K562 (cell line): ENCODE measurements at regions not wholly inside any gene's neighbourhood (a gene's known extent, or its start where the extent isn't known, plus 50 kb on each side); places are given as distances from the start of the nearest gene placed in this dataset.

Experiments used
- ATAC-seq: fragments of 200-7000 bp; cut with Tn5 transposase; 3 replicates; pipeline ENCODE4 v1.9.1; 2020; ENCODE audit warnings: moderate library complexity
- BruUV-seq: library from RNA; stranded (reverse); fragments of 400-500 nt; replicated peaks from 2 replicates; lab custom pipeline; 2021; lab: Mats Ljungman, UMichigan
- CTCF ChIA-PET: fragments of 300-600 bp; formaldehyde crosslinking; extraction: SDS; loops from one replicate; lab custom pipeline; 2021; ENCODE audit warnings: low intra/inter-chr PET ratio; lab: Yijun Ruan, JAX
- POLR2A ChIA-PET: fragments of 300-600, 350-650 bp; sonication (Branson Sonifier 250); formaldehyde crosslinking; extraction: SDS; loops from one replicate; lab custom pipeline; 2021; ENCODE audit warnings: antibody characterized with exemption, inconsistent platforms; lab: Yijun Ruan, JAX
- DNase-seq, 4 experiments: peaks; one replicate each; pipeline versions ENCODE4 v3.0.0 to v3.0.0-alpha.2; 2011 to 2018; ENCODE audit warnings: low spot score in 3 of 4, mixed read lengths in 3 of 4; ENCODE audit errors: extremely low read depth in 1 of 4
- FAIRE-seq: peaks from 2 replicates; lab custom pipeline; 2011; peaks lifted over from hg19 to GRCh38; lab: Jason Lieb, UNC
- H2AFZ ChIP-seq: 2 replicates; pipeline ENCODE4 v1.6.0; 2011; ENCODE audit warnings: low read depth, low read length, control low read depth, inconsistent platforms
- H3K27ac ChIP-seq: fragments of 200-600 bp; 3 replicates; pipeline ENCODE4 v1.8.0; 2011; ENCODE audit warnings: low read depth, mild to moderate bottlenecking, control low read depth, inconsistent platforms, low read length, moderate library complexity, mixed read lengths; ENCODE audit errors: extremely low read depth
- H3K27me3 ChIP-seq, 2 experiments: fragments of 300-600 bp in 1 of 2; 2 replicates in 1 of 2; 3 replicates in 1 of 2; pipeline versions ENCODE4 v1.6.0 to v1.8.0; 2011; ENCODE audit warnings: inconsistent platforms in 2 of 2, low read length in 2 of 2, mild to moderate bottlenecking in 1 of 2, mixed read lengths in 1 of 2, moderate library complexity in 1 of 2; ENCODE audit not compliant: control insufficient read depth in 2 of 2, insufficient read depth in 2 of 2
- H3K36me3 ChIP-seq: fragments of 300-600 bp; 3 replicates; pipeline ENCODE4 v1.8.0; 2011; ENCODE audit warnings: mild to moderate bottlenecking, low read length, inconsistent platforms; ENCODE audit not compliant: control insufficient read depth, insufficient read depth
- H3K4me1 ChIP-seq, 2 experiments: fragments of 200-600 bp in 1 of 2; replicated peaks in 1 of 2; 2 replicates in 1 of 2; 3 replicates in 1 of 2; pipeline versions ENCODE4 v1.5.1 to v1.8.0; 2011; ENCODE audit warnings: inconsistent platforms in 2 of 2, low read length in 2 of 2, mild to moderate bottlenecking in 1 of 2, mixed read lengths in 1 of 2, moderate library complexity in 1 of 2; ENCODE audit not compliant: control insufficient read depth in 2 of 2, insufficient read depth in 2 of 2
- H3K4me2 ChIP-seq: 2 replicates; pipeline ENCODE4 v1.6.1; 2011; ENCODE audit warnings: low read length, control low read depth, inconsistent platforms, mixed read lengths; ENCODE audit not compliant: insufficient read depth
- H3K4me3 ChIP-seq: fragments of 200-600 bp; sonication (generic), shearing (Covaris generic); 2 replicates; pipeline ENCODE4 v1.5.1; 2016; ENCODE audit warnings: control low read depth, inconsistent platforms
- H3K79me2 ChIP-seq: fragments of 200-600 bp; 3 replicates; pipeline ENCODE4 v1.8.0; 2011; ENCODE audit warnings: low read length, inconsistent platforms; ENCODE audit not compliant: control insufficient read depth, insufficient read depth
- H3K9ac ChIP-seq, 2 experiments: 2 replicates each; pipeline versions ENCODE4 v1.6.0 to v1.6.1; 2011; ENCODE audit warnings: low read depth in 2 of 2, low read length in 2 of 2, control low read depth in 1 of 2, inconsistent platforms in 1 of 2, mild to moderate bottlenecking in 1 of 2, mixed read lengths in 1 of 2; ENCODE audit not compliant: insufficient read depth in 1 of 2
- H3K9me1 ChIP-seq: one replicate; pipeline ENCODE4 v1.6.0; 2011; ENCODE audit warnings: inconsistent platforms, mild to moderate bottlenecking, low read length, moderate library complexity; ENCODE audit not compliant: control insufficient read depth, insufficient read depth
- H3K9me3 ChIP-seq: replicated peaks from 2 replicates; pipeline ENCODE4 v1.5.1; 2011; ENCODE audit warnings: low read depth, low read length, inconsistent platforms; ENCODE audit not compliant: control insufficient read depth, insufficient read depth
- H4K20me1 ChIP-seq: replicated peaks from 2 replicates; pipeline ENCODE4 v1.6.1; 2011; ENCODE audit warnings: low read length, inconsistent platforms, mixed read lengths; ENCODE audit not compliant: control insufficient read depth, insufficient read depth
- BCL6 ChIP-seq: fragments of 250-450 bp; sonication (Bioruptor Pico); IDR thresholded peaks from 2 replicates; pipeline ENCODE4 v1.4.0; 2020
- CBFB ChIP-seq: sonication (generic); formaldehyde crosslinking; IDR thresholded peaks from 2 replicates; pipeline ENCODE4 v1.4.0; 2020; ENCODE audit warnings: mild to moderate bottlenecking, missing genetic modification reagents
- CREB3 ChIP-seq: fragments of 450-650 bp; conservative IDR thresholded peaks from 2 replicates; pipeline ENCODE4 v1.6.1; 2016; ENCODE audit warnings: missing genetic modification characterization, low read depth, mild to moderate bottlenecking, missing compliant biosample characterization, moderate library complexity
- GTF2A2 ChIP-seq: IDR thresholded peaks from 2 replicates; pipeline ENCODE4 v1.6.1; 2016; ENCODE audit warnings: mild to moderate bottlenecking, missing genetic modification characterization, missing compliant biosample characterization
- GTF2E2 ChIP-seq: fragments of 200-800 bp; sonication (Bioruptor generic); IDR thresholded peaks from 2 replicates; pipeline ENCODE4 v1.6.1; 2016; ENCODE audit warnings: missing genetic modification characterization, missing compliant biosample characterization
- HNRNPL ChIP-seq: fragments of 200-400 bp; formaldehyde crosslinking; IDR thresholded peaks from 2 replicates; pipeline ENCODE4 v1.6.1; 2017; ENCODE audit warnings: low read depth, mild to moderate bottlenecking, low read length
- MEF2D ChIP-seq: conservative IDR thresholded peaks from 2 replicates; pipeline ENCODE4 v1.6.1; 2016; ENCODE audit warnings: low read depth, missing genetic modification characterization, missing compliant biosample characterization
- NFYB ChIP-seq: IDR thresholded peaks from 2 replicates; pipeline ENCODE4 v1.6.1; 2011; ENCODE audit warnings: mild to moderate bottlenecking, moderate library complexity; ENCODE audit not compliant: insufficient read length; ENCODE audit errors: extremely low read depth
- POU5F1 ChIP-seq: fragments of 150-350 bp; IDR thresholded peaks from 2 replicates; pipeline ENCODE4 v1.6.1; 2014; ENCODE audit warnings: borderline replicate concordance, low read length, low read depth, mild to moderate bottlenecking; ENCODE audit not compliant: partially characterized antibody
- RBM25 ChIP-seq: fragments of 200-400 bp; formaldehyde crosslinking; IDR thresholded peaks from 2 replicates; pipeline ENCODE4 v1.6.1; 2018; ENCODE audit warnings: low read length, low read depth, moderate library complexity; ENCODE audit not compliant: severe bottlenecking
- TAF15 ChIP-seq: fragments of 200-400 bp; formaldehyde crosslinking; IDR thresholded peaks from 2 replicates; pipeline ENCODE4 v1.6.1; 2017; ENCODE audit warnings: mild to moderate bottlenecking, low read depth, low read length, moderate library complexity
- TEAD4 ChIP-seq, 2 experiments: sonication (generic) in 1 of 2; formaldehyde crosslinking in 1 of 2; IDR thresholded peaks; 2 replicates each; pipeline versions ENCODE4 v1.6.1 to v1.8.0; 2012 to 2022; ENCODE audit warnings: borderline replicate concordance in 1 of 2, inconsistent platforms in 1 of 2, low read length in 1 of 2, mild to moderate bottlenecking in 1 of 2, missing genetic modification reagents in 1 of 2
- YBX1 ChIP-seq: fragments of 450-650 bp; IDR thresholded peaks from 2 replicates; pipeline ENCODE4 v1.7.1; 2016; ENCODE audit warnings: mild to moderate bottlenecking
- ZC3H8 ChIP-seq: fragments of 450-650 bp; IDR thresholded peaks from 2 replicates; pipeline ENCODE4 v1.6.1; 2017
- ZNF174 ChIP-seq: fragments of 250-450 bp; sonication (Bioruptor Pico); IDR thresholded peaks from 2 replicates; pipeline ENCODE4 v1.4.0; 2020; ENCODE audit warnings: mild to moderate bottlenecking
- ZNF778 ChIP-seq: fragments of 450-650 bp; formaldehyde crosslinking; IDR thresholded peaks from 2 replicates; pipeline ENCODE4 v1.4.0; 2020; ENCODE audit warnings: mild to moderate bottlenecking, moderate library complexity
- ZNF780A ChIP-seq: fragments of 250-450 bp; sonication (Bioruptor Pico); IDR thresholded peaks from 2 replicates; pipeline ENCODE4 v1.5.0; 2021; ENCODE audit warnings: mild to moderate bottlenecking
- WGBS: fragments of 100-300 bp; shearing (Covaris generic); methylation state at CpG from one replicate; pipeline ENCODE4 v1.1.6; 2016; ENCODE audit warnings: low coverage, mixed read lengths; ENCODE audit not compliant: insufficient coverage; ENCODE audit errors: missing lambda C conversion rate; 5-methylcytosine and 5-hydroxymethylcytosine counted together
- in situ Hi-C: fragments of 300-500 bp; cut with MboI; formaldehyde crosslinking; loops from 4 replicates; pipeline ENCODE4 v1.15.0; 2018; ENCODE audit warnings: inconsistent platforms, mixed read lengths
- intact Hi-C: fragments of 100-400 bp; cut with micrococcal nuclease; formaldehyde crosslinking; loops from 2 replicates; pipeline ENCODE4 v1.14.2; 2022

GRCh38 chrX:126300401-126300800 is 134.3 kb upstream of the DCAF12L2 start (continued):
- TF ChIP-seq POU5F1 (no peak), GTF2A2 (tag) (no peak), ZNF778 (CRISPR knock-in tag) (no peak), ZNF780A (CRISPR knock-in tag) (no peak), TAF15 (no peak), ZC3H8 (no peak), MEF2D (tag) (no peak), TEAD4 (IDR thresholded peaks at IDR 0.05; ENCODE audit: low read length) (no peak), TEAD4 (CRISPR knock-in tag; IDR thresholded peaks at IDR 0.05; ENCODE audit: borderline replicate concordance) (no peak), CREB3 (tag) (no peak), YBX1 (no peak), BCL6 (CRISPR knock-in tag) (no peak)
- TF ChIP-seq, all 486 proteins: peak for 4

DNA sequence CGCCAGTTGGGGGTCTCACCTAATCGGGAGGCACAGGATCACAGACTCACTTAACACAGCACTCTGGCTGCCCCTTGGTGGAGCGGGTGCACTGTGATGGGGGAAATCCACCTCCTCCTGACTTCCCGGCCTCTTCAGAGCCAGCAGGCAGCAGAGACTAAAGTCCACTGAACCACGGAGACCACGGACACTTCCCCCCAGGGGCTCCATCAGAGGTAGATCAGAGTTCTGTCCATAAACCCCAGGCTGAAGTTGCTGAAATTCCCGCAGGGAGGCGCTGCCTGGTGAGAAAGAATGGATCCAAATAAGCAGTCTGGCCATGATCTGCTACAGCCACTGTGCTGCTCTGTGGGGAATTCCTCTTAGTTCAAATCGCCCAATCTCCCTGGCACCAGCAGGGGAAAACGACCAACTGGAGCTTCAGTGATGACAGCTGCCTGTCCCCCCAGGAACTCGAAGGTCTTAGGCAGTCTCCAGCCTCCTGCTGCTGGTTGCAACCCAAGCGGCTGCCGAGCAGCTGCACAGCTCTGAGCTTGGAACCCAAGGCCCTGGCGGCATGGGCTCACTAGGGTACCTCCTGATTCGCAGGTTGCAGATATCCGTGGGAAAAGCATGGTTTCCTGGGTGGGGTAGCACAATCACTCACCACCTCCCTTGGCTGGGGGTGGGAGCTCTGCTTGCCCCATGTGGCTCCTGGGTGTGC is 106.9 kb upstream of the DCAF12L2 start:
- Histone ChIP-seq H3K4me3 (no peak overlapping the region), H3K27me3 (no peaks in the 10 kb centered on the region), H3K27ac (no peak overlapping the region), H3K4me1 (no peaks in the 10 kb centered on the region), H3K9me3 (no peaks in the 10 kb centered on the region), H4K20me1 (no peaks in the 10 kb centered on the region), H3K9ac (no peak overlapping the region), H2AFZ (no peak overlapping the region), H3K9me1 (no peaks in the 10 kb centered on the region), H3K79me2 (no peaks in the 10 kb centered on the region), H3K36me3 (no peaks in the 10 kb centered on the region), H3K4me2 (no peak overlapping the region)
- ChIA-PET POLR2A (no interaction called here), CTCF (no interaction called here)
- 0% methylated on average over 12 of the region's 16 CpGs for WGBS
- FAIRE-seq (no peak), DNase-seq (no peak), ATAC-seq (no peak)
- in situ Hi-C loops = no loop called here
- intact Hi-C loops = no loop called here
- BruUV-seq = no TSS peak
- TF ChIP-seq GTF2E2 = no peak
- TF ChIP-seq ZNF174 (CRISPR knock-in tag) = no peak
- no peak for TF ChIP-seq CBFB (CRISPR knock-in tag)
- no peak for TF ChIP-seq RBM25
- TF ChIP-seq HNRNPL = no peak
- no peak for TF ChIP-seq NFYB
